ENCODE measurements at regions not wholly inside any gene's neighbourhood (a gene's known extent, or its start where the extent isn't known, plus 50 kb on each side); places are given as distances from the start of the nearest gene placed in this dataset.

GRCh38 chr14:48751293-48751692, 834.9 kb downstream of the RPS29 start:
- DNase-seq (no peak), ATAC-seq (no peak)
- Histone ChIP-seq H3K27ac (no peak overlapping the region), H3K4me3 (no peak overlapping the region), H3K4me1 (no peaks in the 10 kb centered on the region), H3K27me3 (no peaks in the 10 kb centered on the region), H3K36me3 (no peaks in the 10 kb centered on the region), H3K9me3 (no peaks in the 10 kb centered on the region)
- in situ Hi-C loops (cut with MboI; ENCODE audit: low sequenced_read_pairs in 4 of 4), result no loop called here
- TF ChIP-seq POLR2A (IDR thresholded peaks at IDR 0.05) (no peak), CTCF (IDR thresholded peaks at IDR 0.05 in 4 of 5, conservative IDR thresholded peaks at IDR 0.05 in 1 of 5) (no peak)
- intact Hi-C loops (cut with DNase I; ENCODE audit: low total_unique reads), result no loop called here

- ATAC-seq, result no peak
These were observed 838.0 kb downstream of the RPS29 start for GRCh38 chr14:48748151-48748675.

GRCh38 chr14:48747561-48748089, 838.6 kb downstream of the RPS29 start:
- in situ Hi-C loops (cut with MboI; ENCODE audit: low sequenced_read_pairs in 4 of 4) (no loop called here), intact Hi-C loops (cut with DNase I; ENCODE audit: low total_unique reads) (no loop called here)
- H3K36me3 ChIP-seq, result no peaks in the 10 kb centered on the region
- no peak for DNase-seq
- H3K27ac ChIP-seq, result no peak overlapping the region
- H3K9me3 ChIP-seq, result no peaks in the 10 kb centered on the region
- no peak for ATAC-seq
- no peaks in the 10 kb centered on the region for H3K27me3 ChIP-seq
- TF ChIP-seq CTCF (IDR thresholded peaks at IDR 0.05 in 4 of 5, conservative IDR thresholded peaks at IDR 0.05 in 1 of 5) (no peak), POLR2A (IDR thresholded peaks at IDR 0.05) (no peak)
- H3K4me3 ChIP-seq, result no peak overlapping the region
- H3K4me1 ChIP-seq, result no peaks in the 10 kb centered on the region

More at GRCh38 chr14:48748151-48748675, 838.0 kb downstream of the RPS29 start:
- no peaks in the 10 kb centered on the region for H3K27me3 ChIP-seq
- no peak overlapping the region for H3K27ac ChIP-seq
- H3K9me3 ChIP-seq, result no peaks in the 10 kb centered on the region
- H3K36me3 ChIP-seq, result no peaks in the 10 kb centered on the region
- no peak for DNase-seq
- H3K4me3 ChIP-seq, result no peak overlapping the region
- in situ Hi-C loops (cut with MboI; ENCODE audit: low sequenced_read_pairs in 4 of 4), result no loop called here
- TF ChIP-seq POLR2A (IDR thresholded peaks at IDR 0.05) (no peak), CTCF (IDR thresholded peaks at IDR 0.05 in 4 of 5, conservative IDR thresholded peaks at IDR 0.05 in 1 of 5) (no peak)
- intact Hi-C loops (cut with DNase I; ENCODE audit: low total_unique reads), result no loop called here
- no peaks in the 10 kb centered on the region for H3K4me1 ChIP-seq

- no peak overlapping the region for H3K4me3 ChIP-seq
- ATAC-seq (no peak), DNase-seq (no peak)
- no peaks in the 10 kb centered on the region for H3K36me3 ChIP-seq
- H3K4me1 ChIP-seq, result no peaks in the 10 kb centered on the region
- intact Hi-C loops (cut with DNase I; ENCODE audit: low total_unique reads) (no loop called here), in situ Hi-C loops (cut with MboI; ENCODE audit: low sequenced_read_pairs in 4 of 4) (no loop called here)
- H3K27me3 ChIP-seq, result no peaks in the 10 kb centered on the region
- no peaks in the 10 kb centered on the region for H3K9me3 ChIP-seq
- no peak for TF ChIP-seq POLR2A (IDR thresholded peaks at IDR 0.05)
- no peak for TF ChIP-seq CTCF (IDR thresholded peaks at IDR 0.05 in 4 of 5, conservative IDR thresholded peaks at IDR 0.05 in 1 of 5)
- no peak overlapping the region for H3K27ac ChIP-seq
These were observed 842.0 kb downstream of the RPS29 start for GRCh38 chr14:48744202-48744601.

All from gastrocnemius medialis (tissue), 4 donors.